Endothelial cell (in vitro differentiated cells): ENCODE measurements at regions not wholly inside any gene's neighbourhood (a gene's known extent, or its start where the extent isn't known, plus 50 kb on each side); places are given as distances from the start of the nearest gene placed in this dataset.

Source experiments
- DNase-seq: peaks from one replicate; pipeline ENCODE4 v3.0.0; 2021; ENCODE audit warnings: low spot score
- H3K27ac Mint-ChIP-seq: one replicate; pipeline ENCODE4 v1.8.0; 2021; ENCODE audit warnings: mixed read lengths, inconsistent platforms; ENCODE audit not compliant: unreplicated experiment
- H3K27me3 Mint-ChIP-seq: one replicate; pipeline ENCODE4 v1.8.0; 2021; ENCODE audit warnings: mild to moderate bottlenecking, moderate library complexity, mixed read lengths, inconsistent platforms; ENCODE audit not compliant: unreplicated experiment
- H3K36me3 Mint-ChIP-seq: one replicate; pipeline ENCODE4 v1.8.0; 2021; ENCODE audit warnings: mild to moderate bottlenecking, low read depth, mixed read lengths, inconsistent platforms; ENCODE audit not compliant: unreplicated experiment
- H3K4me1 Mint-ChIP-seq: one replicate; pipeline ENCODE4 v1.8.0; 2021; ENCODE audit warnings: mild to moderate bottlenecking, mixed read lengths, inconsistent platforms; ENCODE audit not compliant: unreplicated experiment
- H3K4me3 Mint-ChIP-seq: one replicate; pipeline ENCODE4 v1.8.0; 2021; ENCODE audit warnings: mild to moderate bottlenecking, mixed read lengths, inconsistent platforms; ENCODE audit not compliant: unreplicated experiment
- H3K9me3 Mint-ChIP-seq: one replicate; pipeline ENCODE4 v1.8.0; 2021; ENCODE audit warnings: mixed read lengths, inconsistent platforms; ENCODE audit not compliant: unreplicated experiment
- CTCF ChIP-seq: fragments of 200-600 bp; sonication (generic); IDR thresholded peaks from one replicate; pipeline ENCODE4 v1.5.0; 2021; ENCODE audit warnings: antibody characterized with exemption; ENCODE audit not compliant: unreplicated experiment

GRCh38 chr3:40841131-40841530 is 316.4 kb downstream of the ZNF621 start:
- H3K4me3 Mint-ChIP-seq: no peak overlapping the region
- H3K27ac Mint-ChIP-seq: no peak overlapping the region
- H3K9me3 Mint-ChIP-seq: no peaks in the 10 kb centered on the region
- no peak for DNase-seq
- peaks cover 1% of the 10 kb centered on the region for H3K27me3 Mint-ChIP-seq
- H3K4me1 Mint-ChIP-seq: peaks cover 20% of the 10 kb centered on the region
- no peaks in the 10 kb centered on the region for H3K36me3 Mint-ChIP-seq
- no peak for TF ChIP-seq CTCF

DNA sequence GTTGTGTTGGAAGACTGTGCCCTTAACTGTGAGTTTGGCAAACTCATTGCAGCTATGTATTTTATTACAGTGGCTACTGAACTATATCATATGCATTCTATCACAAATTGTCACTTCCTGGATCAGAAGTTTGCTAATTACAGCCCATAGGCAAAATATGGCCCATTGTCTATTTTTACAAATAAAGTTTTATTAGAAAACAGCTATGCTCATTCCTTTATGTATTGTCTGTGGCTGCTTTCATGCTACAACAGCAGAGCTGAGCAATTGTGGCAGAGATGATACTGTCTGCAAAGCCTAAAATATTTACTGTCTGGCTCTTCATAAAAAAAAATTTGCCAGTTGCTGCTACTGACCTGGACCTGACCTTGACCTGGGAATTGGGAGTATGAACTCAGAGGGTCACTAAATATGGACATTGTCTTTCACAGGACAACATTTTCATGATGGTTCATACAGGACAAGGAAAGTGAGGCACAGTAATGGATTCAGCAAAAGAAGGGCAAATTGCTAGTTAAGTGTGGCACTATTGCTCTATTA is 316.9 kb downstream of the ZNF621 start:
- H3K9me3 Mint-ChIP-seq: no peaks in the 10 kb centered on the region

DNA sequence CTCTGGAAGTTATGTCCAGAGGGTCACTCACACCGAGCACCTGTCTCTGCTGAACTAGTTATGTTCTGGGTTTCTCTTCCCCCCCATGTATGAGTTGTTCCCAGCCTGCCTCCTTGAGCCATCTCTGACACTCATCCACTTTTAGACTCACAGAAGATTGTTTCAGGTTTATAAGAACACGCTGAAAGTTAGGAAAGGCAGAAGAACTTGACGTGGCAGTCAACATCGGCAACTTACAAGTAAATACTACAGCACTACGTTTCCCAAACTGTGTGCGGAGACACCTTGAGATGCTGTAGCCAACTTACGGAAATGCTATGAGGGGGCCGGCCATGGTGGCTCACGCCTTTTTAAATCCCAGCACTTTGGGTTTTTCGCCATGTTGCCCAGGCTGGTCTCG is 318.0 kb downstream of the ZNF621 start:
- no peak overlapping the region for H3K4me3 Mint-ChIP-seq
- H3K27ac Mint-ChIP-seq: no peak overlapping the region
- H3K27me3 Mint-ChIP-seq: peaks cover 1% of the 10 kb centered on the region
- H3K4me1 Mint-ChIP-seq: peaks cover 30% of the 10 kb centered on the region
- no peaks in the 10 kb centered on the region for H3K9me3 Mint-ChIP-seq
- TF ChIP-seq CTCF: no peak
- H3K36me3 Mint-ChIP-seq: no peaks in the 10 kb centered on the region
- DNase-seq: no peak

More for the DNA sequence above, 316.9 kb downstream of the ZNF621 start:
- Mint-ChIP-seq H3K36me3 (no peaks in the 10 kb centered on the region), H3K4me1 (peaks cover 24% of the 10 kb centered on the region), H3K4me3 (no peak overlapping the region), H3K27ac (no peak overlapping the region), H3K27me3 (peaks cover 1% of the 10 kb centered on the region)
- TF ChIP-seq CTCF: no peak
- no peak for DNase-seq

- Mint-ChIP-seq H3K4me3 (no peak overlapping the region), H3K27ac (peak overlapping the region; percentile 57), H3K9me3 (no peaks in the 10 kb centered on the region), H3K36me3 (no peaks in the 10 kb centered on the region), H3K4me1 (peaks cover 30% of the 10 kb centered on the region), H3K27me3 (peaks cover 1% of the 10 kb centered on the region)
- DNase-seq: no peak
- no peak for TF ChIP-seq CTCF
These were observed 318.5 kb downstream of the ZNF621 start for GRCh38 chr3:40843208-40843624.

GRCh38 chr3:40843851-40844548 is 319.2 kb downstream of the ZNF621 start:
- Mint-ChIP-seq H3K4me3 (no peak overlapping the region), H3K36me3 (no peaks in the 10 kb centered on the region), H3K9me3 (no peaks in the 10 kb centered on the region), H3K4me1 (peaks cover 35% of the 10 kb centered on the region), H3K27me3 (peaks cover 1% of the 10 kb centered on the region), H3K27ac (peak overlapping the region; percentile 50)
- no peak for DNase-seq
- TF ChIP-seq CTCF: no peak
